ENCODE measurements at regions not wholly inside any gene's neighbourhood (a gene's known extent, or its start where the extent isn't known, plus 50 kb on each side); places are given as distances from the start of the nearest gene placed in this dataset.
"Not testable (repeated sequence)": the region's sequence is repeated elsewhere in the genome, so short reads cannot be mapped to it uniquely, and the experiment has no call there.

DNA sequence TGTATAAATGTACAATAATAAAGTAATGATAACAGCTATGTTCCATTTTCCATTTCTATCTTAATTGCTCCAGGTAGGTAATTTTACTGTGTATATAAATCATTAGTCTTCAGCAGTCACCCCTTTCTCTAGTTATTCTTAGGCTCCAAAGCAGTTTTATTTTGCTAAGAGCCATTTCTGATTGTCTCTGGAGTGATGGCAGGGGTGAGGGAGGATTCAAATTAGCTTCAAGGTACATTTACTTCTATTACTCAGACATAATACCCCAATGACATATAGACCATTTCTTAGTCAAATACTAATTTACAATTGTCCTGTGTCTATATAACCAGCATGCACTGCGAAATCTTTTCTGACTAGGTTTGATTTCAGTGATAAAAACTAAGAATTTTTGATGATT, 663.4 kb upstream of the PRMT6 start:
- no peaks in the 10 kb centered on the region for H3K27me3 ChIP-seq (ENCODE audit: insufficient read depth, low read length)
- H3K23ac ChIP-seq (ENCODE audit: low read length) = no peak overlapping the region
- H3K4me3 ChIP-seq (ENCODE audit: low read depth, low read length) = no peak overlapping the region
- no peaks in the 10 kb centered on the region for H3K79me2 ChIP-seq (ENCODE audit: control insufficient read depth, insufficient read depth, low read length, poor library complexity)
- no CpG with 5 or more reads among the region's 1 CpG for WGBS (ENCODE audit: extremely low coverage, insufficient coverage, insufficient read length)
- H2AFZ ChIP-seq (ENCODE audit: insufficient read depth, low read length, poor library complexity) = no peak overlapping the region
- no peak overlapping the region for H2BK12ac ChIP-seq (ENCODE audit: low read length)
- no peak overlapping the region for H2BK5ac ChIP-seq (ENCODE audit: low read depth, low read length, poor library complexity)
- H3K4me1 ChIP-seq (ENCODE audit: control insufficient read depth in 1 of 2, insufficient read depth in 2 of 2, low read length in 2 of 2) = no peaks in the 10 kb centered on the region
- no peak overlapping the region for H3K14ac ChIP-seq (ENCODE audit: low read length)
- no peak for DNase-seq
- no peak overlapping the region for H4K12ac ChIP-seq (ENCODE audit: low read depth, low read length)
- H3K79me1 ChIP-seq (ENCODE audit: low read length) = no peaks in the 10 kb centered on the region
- H3K36me3 ChIP-seq (ENCODE audit: control insufficient read depth in 1 of 2, insufficient read depth in 2 of 2, low read length in 2 of 2) = no peaks in the 10 kb centered on the region
- H3K18ac ChIP-seq (ENCODE audit: low read length) = no peak overlapping the region
- H3K9ac ChIP-seq (ENCODE audit: low read length) = no peak overlapping the region
- no peaks in the 10 kb centered on the region for H3K9me3 ChIP-seq (ENCODE audit: insufficient read depth, low read depth, low read length)
- H3K4ac ChIP-seq (ENCODE audit: low read depth, low read length) = no peak overlapping the region
- no peak overlapping the region for H2AK5ac ChIP-seq (ENCODE audit: low read length)
- H2BK120ac ChIP-seq (ENCODE audit: insufficient read depth, low read length, poor library complexity) = no peak overlapping the region
- H4K8ac ChIP-seq (ENCODE audit: low read depth, low read length) = no peak overlapping the region
- H3K4me2 ChIP-seq (ENCODE audit: low read length) = no peak overlapping the region
- H4K91ac ChIP-seq (ENCODE audit: low read depth, low read length) = no peak overlapping the region
- H3K27ac ChIP-seq (ENCODE audit: low read depth, low read length) = no peak overlapping the region

DNA sequence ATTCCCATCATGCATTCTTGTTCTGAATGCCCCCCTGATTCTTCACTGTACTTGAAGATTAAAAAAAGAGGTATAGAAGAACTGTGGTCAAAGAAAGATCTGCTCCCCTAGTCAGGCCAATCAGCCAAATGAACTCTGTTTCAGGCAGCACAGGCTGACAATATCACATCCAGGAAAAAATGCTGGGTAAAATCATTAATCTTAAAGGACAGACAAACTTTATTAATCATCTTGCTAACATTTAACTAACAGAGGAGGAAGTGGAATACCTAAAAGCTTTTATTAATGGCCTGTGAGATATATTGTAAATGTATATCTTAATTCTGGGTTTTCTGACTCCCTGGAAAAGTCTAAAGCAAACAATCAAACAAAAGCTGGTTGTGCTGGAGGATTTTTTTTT, 660.5 kb upstream of the PRMT6 start:
- Histone ChIP-seq H3K36me3 (ENCODE audit: control insufficient read depth in 1 of 2, insufficient read depth in 2 of 2, low read length in 2 of 2) (no peaks in the 10 kb centered on the region), H3K4me2 (ENCODE audit: low read length) (no peak overlapping the region), H3K4me3 (ENCODE audit: low read depth, low read length) (no peak overlapping the region), H3K9ac (ENCODE audit: low read length) (no peak overlapping the region), H3K4me1 (ENCODE audit: control insufficient read depth in 1 of 2, insufficient read depth in 2 of 2, low read length in 2 of 2) (no peaks in the 10 kb centered on the region), H2BK120ac (ENCODE audit: insufficient read depth, low read length, poor library complexity) (no peak overlapping the region), H3K79me2 (ENCODE audit: control insufficient read depth, insufficient read depth, low read length, poor library complexity) (no peaks in the 10 kb centered on the region), H3K27me3 (ENCODE audit: insufficient read depth, low read length) (no peaks in the 10 kb centered on the region), H3K9me3 (ENCODE audit: insufficient read depth, low read depth, low read length) (no peaks in the 10 kb centered on the region), H4K12ac (ENCODE audit: low read depth, low read length) (no peak overlapping the region), H2BK12ac (ENCODE audit: low read length) (no peak overlapping the region), H3K4ac (ENCODE audit: low read depth, low read length) (no peak overlapping the region), H2BK5ac (ENCODE audit: low read depth, low read length, poor library complexity) (no peak overlapping the region), H4K8ac (ENCODE audit: low read depth, low read length) (no peak overlapping the region), H4K91ac (ENCODE audit: low read depth, low read length) (no peak overlapping the region), H3K14ac (ENCODE audit: low read length) (no peak overlapping the region), H2AK5ac (ENCODE audit: low read length) (no peak overlapping the region), H3K23ac (ENCODE audit: low read length) (no peak overlapping the region), H3K18ac (ENCODE audit: low read length) (no peak overlapping the region), H3K27ac (ENCODE audit: low read depth, low read length) (no peak overlapping the region), H3K79me1 (ENCODE audit: low read length) (no peaks in the 10 kb centered on the region), H2AFZ (ENCODE audit: insufficient read depth, low read length, poor library complexity) (no peak overlapping the region)
- no peak for DNase-seq

DNA sequence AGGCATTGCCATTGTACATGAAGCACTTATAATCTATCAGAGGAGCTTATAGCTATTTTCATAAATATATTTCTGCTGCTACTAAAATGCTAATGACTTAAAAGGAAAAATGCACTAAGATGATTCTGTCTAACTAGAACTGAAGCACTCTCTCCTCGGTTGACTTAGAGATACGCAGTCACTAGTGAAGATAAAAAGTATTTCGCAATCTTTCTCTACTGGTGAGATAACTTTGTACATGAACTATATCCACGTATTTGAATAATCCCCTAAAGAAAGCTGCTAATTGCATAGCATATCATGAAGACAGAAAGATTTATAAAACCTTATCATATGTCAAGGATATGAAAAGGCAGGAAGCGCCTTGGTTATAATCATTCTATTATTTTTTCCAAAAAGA, 658.1 kb upstream of the PRMT6 start:
- DNase-seq = no peak
- Histone ChIP-seq H2AK5ac (ENCODE audit: low read length) (no peak overlapping the region), H4K12ac (ENCODE audit: low read depth, low read length) (no peak overlapping the region), H3K4ac (ENCODE audit: low read depth, low read length) (no peak overlapping the region), H3K27ac (ENCODE audit: low read depth, low read length) (no peak overlapping the region), H3K79me1 (ENCODE audit: low read length) (no peaks in the 10 kb centered on the region), H3K79me2 (ENCODE audit: control insufficient read depth, insufficient read depth, low read length, poor library complexity) (no peaks in the 10 kb centered on the region), H3K4me2 (ENCODE audit: low read length) (no peak overlapping the region), H3K27me3 (ENCODE audit: insufficient read depth, low read length) (no peaks in the 10 kb centered on the region), H3K4me3 (ENCODE audit: low read depth, low read length) (no peak overlapping the region), H3K9me3 (ENCODE audit: insufficient read depth, low read depth, low read length) (no peaks in the 10 kb centered on the region), H3K23ac (ENCODE audit: low read length) (no peak overlapping the region), H2AFZ (ENCODE audit: insufficient read depth, low read length, poor library complexity) (no peak overlapping the region), H3K36me3 (ENCODE audit: control insufficient read depth in 1 of 2, insufficient read depth in 2 of 2, low read length in 2 of 2) (no peaks in the 10 kb centered on the region), H3K18ac (ENCODE audit: low read length) (no peak overlapping the region), H3K9ac (ENCODE audit: low read length) (no peak overlapping the region), H2BK12ac (ENCODE audit: low read length) (no peak overlapping the region), H2BK120ac (ENCODE audit: insufficient read depth, low read length, poor library complexity) (no peak overlapping the region), H3K14ac (ENCODE audit: low read length) (no peak overlapping the region), H4K8ac (ENCODE audit: low read depth, low read length) (no peak overlapping the region), H4K91ac (ENCODE audit: low read depth, low read length) (no peak overlapping the region), H3K4me1 (ENCODE audit: control insufficient read depth in 1 of 2, insufficient read depth in 2 of 2, low read length in 2 of 2) (no peaks in the 10 kb centered on the region), H2BK5ac (ENCODE audit: low read depth, low read length, poor library complexity) (no peak overlapping the region)
- WGBS (ENCODE audit: extremely low coverage, insufficient coverage, insufficient read length) = no CpG with 5 or more reads among the region's 5 CpGs

DNA sequence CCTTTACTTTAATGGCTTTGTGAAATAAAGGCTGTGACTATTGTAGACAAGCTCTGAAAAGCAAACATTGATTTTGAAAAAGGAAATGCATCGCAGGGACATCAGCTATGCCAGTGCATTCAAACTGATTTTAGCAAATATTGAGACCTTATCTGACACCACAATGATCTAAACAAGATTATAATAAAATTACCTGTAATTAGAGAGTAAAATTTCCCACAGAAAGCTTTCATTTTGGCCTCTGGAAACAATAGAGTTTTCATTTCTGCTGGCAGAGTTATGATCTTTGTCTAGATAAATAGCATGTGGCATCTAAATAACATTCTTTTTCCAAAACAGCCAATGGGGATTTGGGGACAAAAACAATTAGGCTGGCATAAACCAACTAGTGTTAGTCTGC, 650.4 kb upstream of the PRMT6 start:
- H3K18ac ChIP-seq (ENCODE audit: low read length) = no peak overlapping the region
- H4K8ac ChIP-seq (ENCODE audit: low read depth, low read length) = no peak overlapping the region
- no peak overlapping the region for H3K4me3 ChIP-seq (ENCODE audit: low read depth, low read length)
- H3K9ac ChIP-seq (ENCODE audit: low read length) = no peak overlapping the region
- no peaks in the 10 kb centered on the region for H3K79me1 ChIP-seq (ENCODE audit: low read length)
- DNase-seq = no peak
- H3K23ac ChIP-seq (ENCODE audit: low read length) = no peak overlapping the region
- H4K12ac ChIP-seq (ENCODE audit: low read depth, low read length) = no peak overlapping the region
- no peak overlapping the region for H2BK12ac ChIP-seq (ENCODE audit: low read length)
- no peaks in the 10 kb centered on the region for H3K9me3 ChIP-seq (ENCODE audit: insufficient read depth, low read depth, low read length)
- no peak overlapping the region for H4K91ac ChIP-seq (ENCODE audit: low read depth, low read length)
- H2AFZ ChIP-seq (ENCODE audit: insufficient read depth, low read length, poor library complexity) = no peak overlapping the region
- H3K27ac ChIP-seq (ENCODE audit: low read depth, low read length) = no peak overlapping the region
- no peak overlapping the region for H2AK5ac ChIP-seq (ENCODE audit: low read length)
- H3K14ac ChIP-seq (ENCODE audit: low read length) = no peak overlapping the region
- no peaks in the 10 kb centered on the region for H3K36me3 ChIP-seq (ENCODE audit: control insufficient read depth in 1 of 2, insufficient read depth in 2 of 2, low read length in 2 of 2)
- H3K27me3 ChIP-seq (ENCODE audit: insufficient read depth, low read length) = no peaks in the 10 kb centered on the region
- H2BK120ac ChIP-seq (ENCODE audit: insufficient read depth, low read length, poor library complexity) = no peak overlapping the region
- H3K79me2 ChIP-seq (ENCODE audit: control insufficient read depth, insufficient read depth, low read length, poor library complexity) = no peaks in the 10 kb centered on the region
- no peak overlapping the region for H3K4me2 ChIP-seq (ENCODE audit: low read length)
- no peak overlapping the region for H3K4ac ChIP-seq (ENCODE audit: low read depth, low read length)
- H2BK5ac ChIP-seq (ENCODE audit: low read depth, low read length, poor library complexity) = no peak overlapping the region
- no peaks in the 10 kb centered on the region for H3K4me1 ChIP-seq (ENCODE audit: control insufficient read depth in 1 of 2, insufficient read depth in 2 of 2, low read length in 2 of 2)
- no CpG with 5 or more reads among the region's 1 CpG for WGBS (ENCODE audit: extremely low coverage, insufficient coverage, insufficient read length)

DNA sequence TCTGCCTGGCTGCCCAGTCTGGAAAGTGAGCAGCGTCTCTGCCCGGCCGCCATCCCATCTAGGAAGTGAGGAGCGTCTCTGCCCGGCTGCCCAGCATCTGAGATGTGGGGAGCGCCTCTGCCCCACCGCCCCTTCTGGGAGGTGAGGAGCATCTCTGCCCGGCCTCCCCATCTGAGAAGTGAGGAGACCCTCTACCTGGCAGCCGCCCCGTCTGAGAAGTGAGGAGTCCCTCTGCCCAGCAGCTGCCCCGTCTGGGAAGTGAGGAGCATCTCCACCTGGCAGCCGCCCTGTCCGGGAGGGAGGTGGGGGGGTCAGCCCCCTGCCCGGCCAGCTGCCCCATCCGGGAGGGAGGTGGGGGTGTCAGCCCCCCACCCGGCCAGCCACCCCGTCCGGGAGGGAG, 644.2 kb upstream of the PRMT6 start:
- no CpG with 5 or more reads among the region's 18 CpGs for WGBS (ENCODE audit: extremely low coverage, insufficient coverage, insufficient read length)
- not testable (repeated sequence) for H3K23ac ChIP-seq (ENCODE audit: low read length)

More for the DNA sequence above, 644.2 kb upstream of the PRMT6 start:
- H3K18ac ChIP-seq (ENCODE audit: low read length); H3K9me3 ChIP-seq (ENCODE audit: insufficient read depth, low read depth, low read length); H2AK5ac ChIP-seq (ENCODE audit: low read length); H2AFZ ChIP-seq (ENCODE audit: insufficient read depth, low read length, poor library complexity); DNase-seq; H3K14ac ChIP-seq (ENCODE audit: low read length); H3K27me3 ChIP-seq (ENCODE audit: insufficient read depth, low read length); H3K79me2 ChIP-seq (ENCODE audit: control insufficient read depth, insufficient read depth, low read length, poor library complexity); H3K79me1 ChIP-seq (ENCODE audit: low read length); H3K27ac ChIP-seq (ENCODE audit: low read depth, low read length); H3K4me3 ChIP-seq (ENCODE audit: low read depth, low read length); H4K12ac ChIP-seq (ENCODE audit: low read depth, low read length); H3K9ac ChIP-seq (ENCODE audit: low read length); H2BK12ac ChIP-seq (ENCODE audit: low read length); H3K4ac ChIP-seq (ENCODE audit: low read depth, low read length); H4K91ac ChIP-seq (ENCODE audit: low read depth, low read length); H3K36me3 ChIP-seq (ENCODE audit: control insufficient read depth in 1 of 2, insufficient read depth in 2 of 2, low read length in 2 of 2); H2BK5ac ChIP-seq (ENCODE audit: low read depth, low read length, poor library complexity); H3K4me1 ChIP-seq (ENCODE audit: control insufficient read depth in 1 of 2, insufficient read depth in 2 of 2, low read length in 2 of 2); H3K4me2 ChIP-seq (ENCODE audit: low read length); H4K8ac ChIP-seq (ENCODE audit: low read depth, low read length); H2BK120ac ChIP-seq (ENCODE audit: insufficient read depth, low read length, poor library complexity): not testable (repeated sequence)

Data from trophoblast cell (in vitro differentiated cells and primary cell).